ENCODE measurements at regions not wholly inside any gene's neighbourhood (a gene's known extent, or its start where the extent isn't known, plus 50 kb on each side); places are given as distances from the start of the nearest gene placed in this dataset.

- Histone ChIP-seq H3K27ac (replicated peaks in 1 of 4) (no peak overlapping the region), H3K4me1 (peaks cover 0 to 21% (median 11%) of the 10 kb centered on the region in 4 donors), H3K27me3 (no peaks in the 10 kb centered on the region), H3K9me3 (no peaks in the 10 kb centered on the region), H3K4me3 (no peak overlapping the region), H3K36me3 (no peaks in the 10 kb centered on the region)
- intact Hi-C loops (cut with DNase I) = no loop called here
- WGBS = 84% methylated on average over 4 of the region's 4 CpGs
- no peak for DNase-seq (ENCODE audit: extremely low spot score)
- TF ChIP-seq, protein P1, sequence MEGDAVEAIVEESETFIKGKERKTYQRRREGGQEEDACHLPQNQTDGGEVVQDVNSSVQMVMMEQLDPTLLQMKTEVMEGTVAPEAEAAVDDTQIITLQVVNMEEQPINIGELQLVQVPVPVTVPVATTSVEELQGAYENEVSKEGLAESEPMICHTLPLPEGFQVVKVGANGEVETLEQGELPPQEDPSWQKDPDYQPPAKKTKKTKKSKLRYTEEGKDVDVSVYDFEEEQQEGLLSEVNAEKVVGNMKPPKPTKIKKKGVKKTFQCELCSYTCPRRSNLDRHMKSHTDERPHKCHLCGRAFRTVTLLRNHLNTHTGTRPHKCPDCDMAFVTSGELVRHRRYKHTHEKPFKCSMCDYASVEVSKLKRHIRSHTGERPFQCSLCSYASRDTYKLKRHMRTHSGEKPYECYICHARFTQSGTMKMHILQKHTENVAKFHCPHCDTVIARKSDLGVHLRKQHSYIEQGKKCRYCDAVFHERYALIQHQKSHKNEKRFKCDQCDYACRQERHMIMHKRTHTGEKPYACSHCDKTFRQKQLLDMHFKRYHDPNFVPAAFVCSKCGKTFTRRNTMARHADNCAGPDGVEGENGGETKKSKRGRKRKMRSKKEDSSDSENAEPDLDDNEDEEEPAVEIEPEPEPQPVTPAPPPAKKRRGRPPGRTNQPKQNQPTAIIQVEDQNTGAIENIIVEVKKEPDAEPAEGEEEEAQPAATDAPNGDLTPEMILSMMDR (IDR thresholded peaks at IDR 0.05) = no peak
- no peak for TF ChIP-seq EP300 (IDR thresholded peaks at IDR 0.05)
- TF ChIP-seq POLR2AphosphoS5 (IDR thresholded peaks at IDR 0.05) = no peak
- no peak for TF ChIP-seq POLR2A (IDR thresholded peaks at IDR 0.05; ENCODE audit: low read depth)
These were observed 84.2 kb upstream of the ERCC6L2 start for GRCh38 chr9:95791286-95791685.

DNA sequence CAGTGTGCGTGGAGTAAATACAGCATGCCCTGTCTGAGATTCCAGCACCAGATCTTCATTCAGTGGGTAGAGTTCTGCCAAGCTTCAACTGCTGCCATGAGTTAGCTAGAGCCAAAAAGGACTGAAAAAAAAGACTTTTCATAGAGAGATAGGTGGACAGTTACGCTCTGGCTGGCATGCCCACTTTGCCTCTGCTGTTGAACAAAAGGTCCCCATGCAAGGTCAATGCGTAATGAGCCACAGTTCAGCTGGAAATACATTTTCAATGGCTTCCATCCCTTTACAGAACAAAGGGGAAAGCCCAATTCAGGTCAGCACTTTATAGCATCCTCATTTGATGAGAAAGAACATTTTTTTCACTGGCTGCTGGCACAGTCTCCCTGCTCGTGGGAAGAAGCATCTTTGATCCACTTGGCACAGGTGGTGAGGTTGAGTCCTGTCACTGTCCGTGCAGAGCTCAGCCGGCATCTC lies 86.9 kb upstream of the ERCC6L2 start:
- Histone ChIP-seq H3K4me1 (peaks cover 0 to 7% (median under 1%) of the 10 kb centered on the region in 4 donors), H3K27me3 (no peaks in the 10 kb centered on the region), H3K4me3 (no peak overlapping the region), H3K36me3 (no peaks in the 10 kb centered on the region), H3K9me3 (no peaks in the 10 kb centered on the region), H3K27ac (replicated peaks in 1 of 4) (no peak overlapping the region)
- TF ChIP-seq POLR2AphosphoS5 (IDR thresholded peaks at IDR 0.05) = no peak
- TF ChIP-seq POLR2A (IDR thresholded peaks at IDR 0.05; ENCODE audit: low read depth) = no peak
- TF ChIP-seq EP300 (IDR thresholded peaks at IDR 0.05) = no peak
- TF ChIP-seq, protein P1 (IDR thresholded peaks at IDR 0.05) = no peak
- intact Hi-C loops (cut with DNase I) = no loop called here
- DNase-seq (ENCODE audit: extremely low spot score) = no peak
- 60% methylated on average over 6 of the region's 6 CpGs for WGBS

DNA sequence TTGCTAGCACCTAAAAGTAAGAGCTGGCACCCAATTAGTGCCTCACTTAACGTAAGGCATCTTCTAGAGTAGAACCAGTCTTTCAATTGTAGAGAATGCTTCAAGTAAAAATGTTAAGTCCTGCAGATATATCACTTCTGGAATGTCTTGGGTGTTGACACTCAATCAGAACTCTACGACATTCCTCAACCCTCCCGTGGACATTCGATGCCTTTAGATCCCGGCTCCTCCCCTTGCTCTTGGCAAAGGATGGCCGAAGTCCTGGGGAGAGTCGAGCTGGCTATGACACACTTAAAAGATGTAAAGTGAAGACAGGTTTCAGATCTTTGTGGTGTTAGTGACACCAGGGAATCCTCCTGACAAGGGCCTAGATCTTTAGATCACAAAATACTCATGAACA lies 87.5 kb upstream of the ERCC6L2 start:
- 83% methylated on average over 7 of the region's 7 CpGs for whole genome bisulfite sequencing
- intact Hi-C loops (cut with DNase I) = no loop called here
- no peaks in the 10 kb centered on the region for H3K9me3 ChIP-seq
- peaks cover 0 to 5% (median 0%) of the 10 kb centered on the region in 4 donors for H3K4me1 ChIP-seq
- no peak for TF ChIP-seq POLR2A (IDR thresholded peaks at IDR 0.05; ENCODE audit: low read depth)
- TF ChIP-seq, protein P1 (IDR thresholded peaks at IDR 0.05) = no peak
- TF ChIP-seq EP300 (IDR thresholded peaks at IDR 0.05) = no peak
- TF ChIP-seq POLR2AphosphoS5 (IDR thresholded peaks at IDR 0.05) = no peak
- no peaks in the 10 kb centered on the region for H3K27me3 ChIP-seq
- no peak overlapping the region for H3K4me3 ChIP-seq
- no peak for DNase-seq (ENCODE audit: extremely low spot score)
- H3K36me3 ChIP-seq = no peaks in the 10 kb centered on the region
- H3K27ac ChIP-seq (replicated peaks in 1 of 4) = no peak overlapping the region

DNA sequence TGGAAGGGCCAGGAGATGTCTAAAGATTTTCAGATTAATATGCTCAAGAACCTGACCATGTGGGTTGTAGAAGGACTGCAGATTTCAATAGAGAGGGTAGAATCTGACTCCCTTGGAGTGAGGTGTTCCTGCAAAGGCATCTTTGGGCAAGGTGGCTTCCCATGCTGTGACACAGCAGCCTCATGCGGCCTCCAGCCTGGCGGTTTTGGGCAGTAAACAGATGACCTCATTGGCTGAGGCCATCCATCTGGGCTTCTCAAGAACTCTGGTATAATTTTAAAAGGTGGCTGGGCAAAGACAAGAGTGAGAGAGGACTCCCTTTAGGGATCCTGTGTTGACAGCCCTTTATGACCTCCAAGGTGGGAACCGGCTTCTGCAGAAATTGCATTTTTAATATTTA lies 90.3 kb upstream of the ERCC6L2 start:
- Histone ChIP-seq H3K9me3 (no peaks in the 10 kb centered on the region), H3K27ac (replicated peaks in 1 of 4) (no peak overlapping the region), H3K4me3 (no peak overlapping the region), H3K4me1 (peaks cover 0 to 5% (median 0%) of the 10 kb centered on the region in 4 donors), H3K36me3 (no peaks in the 10 kb centered on the region), H3K27me3 (no peaks in the 10 kb centered on the region)
- intact Hi-C loops (cut with DNase I) = no loop called here
- no peak for TF ChIP-seq POLR2A (IDR thresholded peaks at IDR 0.05; ENCODE audit: low read depth)
- no peak for TF ChIP-seq POLR2AphosphoS5 (IDR thresholded peaks at IDR 0.05)
- no peak for TF ChIP-seq EP300 (IDR thresholded peaks at IDR 0.05)
- TF ChIP-seq, protein P1 (IDR thresholded peaks at IDR 0.05) = no peak
- DNase-seq (ENCODE audit: extremely low spot score) = no peak
- WGBS = 90% methylated on average over 2 of the region's 3 CpGs

- Histone ChIP-seq H3K4me1 (peaks cover 0 to 8% (median 0%) of the 10 kb centered on the region in 4 donors), H3K36me3 (no peaks in the 10 kb centered on the region), H3K27me3 (no peaks in the 10 kb centered on the region), H3K9me3 (no peaks in the 10 kb centered on the region), H3K4me3 (no peak overlapping the region), H3K27ac (replicated peaks in 1 of 4) (no peak overlapping the region)
- 92% methylated on average over 8 of the region's 31 CpGs for WGBS
- TF ChIP-seq EP300 (IDR thresholded peaks at IDR 0.05) (no peak), POLR2AphosphoS5 (IDR thresholded peaks at IDR 0.05) (no peak), POLR2A (IDR thresholded peaks at IDR 0.05; ENCODE audit: low read depth) (no peak)
- TF ChIP-seq, protein P1 (IDR thresholded peaks at IDR 0.05) = no peak
- no peak for DNase-seq (ENCODE audit: extremely low spot score)
- intact Hi-C loops (cut with DNase I) = no loop called here
These were observed 91.2 kb upstream of the ERCC6L2 start for GRCh38 chr9:95784318-95784717.
